ENCODE measurements at regions not wholly inside any gene's neighbourhood (a gene's known extent, or its start where the extent isn't known, plus 50 kb on each side); places are given as distances from the start of the nearest gene placed in this dataset.
"Not testable (repeated sequence)": the region's sequence is repeated elsewhere in the genome, so short reads cannot be mapped to it uniquely, and the experiment has no call there.

- no peak for DNase-seq
Observed at GRCh38 chr13:33561627-33562026, 256.3 kb upstream of the RFC3 start.

GRCh38 chr13:33571618-33572017, 246.3 kb upstream of the RFC3 start:
- DNase-seq, result no peak

DNA sequence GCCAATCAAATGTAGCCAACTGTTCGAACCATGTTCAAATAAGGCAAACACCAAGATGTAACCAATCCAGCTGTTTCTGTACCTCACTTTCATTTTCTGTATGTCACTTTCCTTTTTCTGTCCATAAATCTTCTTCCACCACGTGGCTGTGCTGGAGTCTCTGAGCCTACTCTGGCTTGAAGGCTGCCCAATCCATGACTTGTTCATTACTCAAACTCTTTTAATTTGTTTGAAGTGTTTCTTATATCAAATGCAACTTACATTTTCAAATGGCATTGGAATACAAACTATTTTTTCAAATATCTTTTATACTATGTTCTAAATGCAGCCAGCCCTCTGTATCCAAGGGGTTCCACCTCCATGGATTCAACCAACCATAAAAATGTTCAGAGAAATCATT, 245.6 kb upstream of the RFC3 start:
- DNase-seq, result not testable (repeated sequence)

DNA sequence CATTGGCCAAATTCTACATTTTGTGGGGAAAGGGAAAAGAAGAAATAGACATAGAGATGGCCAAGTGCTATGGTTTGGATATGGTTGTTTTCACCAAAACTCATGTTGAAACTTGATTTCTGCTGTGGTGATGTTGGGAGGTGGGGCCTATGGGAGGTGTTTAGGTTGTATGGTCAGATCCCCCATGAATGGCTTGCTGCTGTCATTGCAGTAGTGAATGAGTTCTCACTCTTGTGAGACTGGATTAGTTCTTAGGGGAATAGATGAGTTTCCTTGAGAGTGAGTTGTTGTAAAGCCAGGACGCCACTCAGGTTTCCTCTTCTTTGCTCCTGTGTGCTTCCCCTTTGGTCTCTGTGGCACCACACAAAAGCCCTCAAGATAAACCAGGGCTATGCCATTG, 242.6 kb upstream of the RFC3 start:
- DNase-seq, result no peak

- DNase-seq, result no peak
Observed at GRCh38 chr13:33577007-33577406, 240.9 kb upstream of the RFC3 start.

- DNase-seq, result no peak
Observed at GRCh38 chr13:33578786-33579185, 239.2 kb upstream of the RFC3 start.

DNA sequence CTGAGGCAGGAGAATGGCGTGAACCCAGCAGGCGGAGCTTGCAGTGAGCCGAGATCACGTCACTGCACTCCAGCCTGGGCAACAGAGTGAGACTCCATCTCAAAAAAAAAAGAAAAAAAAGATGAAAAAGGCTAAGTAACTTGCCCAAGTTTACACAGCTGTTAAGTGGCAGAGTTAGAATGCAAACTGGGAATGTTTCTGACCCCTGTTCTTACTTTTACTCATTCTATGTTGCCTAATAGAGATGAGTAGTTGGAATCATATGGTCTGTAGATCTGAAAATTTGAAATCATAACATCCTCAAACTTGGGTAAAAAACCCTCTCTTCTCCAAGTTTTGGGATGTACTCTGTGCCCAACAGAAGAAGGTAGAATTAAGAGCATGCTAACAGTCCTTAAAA, 235.8 kb upstream of the RFC3 start:
- DNase-seq, result no peak

GRCh38 chr13:33583398-33583797, 234.6 kb upstream of the RFC3 start:
- no peak for DNase-seq

DNA sequence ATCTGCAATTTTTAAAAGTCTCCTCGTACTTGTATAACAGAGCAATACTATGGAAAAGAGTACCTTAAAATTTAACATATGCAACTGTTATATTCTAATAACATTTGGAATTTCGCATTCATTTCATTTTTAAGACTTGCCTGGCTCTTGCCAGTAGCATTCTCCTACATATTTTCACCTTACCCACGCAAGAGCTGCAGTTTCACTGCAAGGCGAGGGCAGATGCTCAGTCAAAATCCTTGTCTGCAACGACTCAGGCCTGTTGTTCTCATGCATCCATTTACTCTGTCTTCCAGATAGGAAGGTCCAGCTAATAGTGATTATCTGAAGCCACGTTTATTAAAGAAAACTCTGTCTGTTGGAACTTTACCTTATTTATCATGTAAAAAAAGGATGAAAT, 227.0 kb upstream of the RFC3 start:
- no peak for DNase-seq

DNA sequence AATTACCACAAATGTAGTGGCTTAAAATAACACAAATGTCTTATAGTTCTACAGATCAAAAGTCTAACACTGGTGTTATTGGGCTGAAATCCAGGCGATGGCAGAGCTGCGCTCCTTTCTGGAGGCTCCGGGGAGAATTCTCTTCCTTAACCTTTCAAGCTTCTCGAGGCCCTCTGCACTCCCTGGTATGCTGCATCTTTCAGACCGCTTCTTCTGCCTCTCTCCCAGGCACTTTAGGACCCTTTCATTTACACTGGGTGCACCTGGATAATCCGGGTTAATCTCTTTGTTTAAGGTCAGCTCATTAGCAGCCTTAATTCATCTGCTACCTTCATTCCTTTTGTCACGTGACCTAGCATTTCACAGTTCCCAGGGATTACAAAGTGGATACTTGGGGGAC, 211.3 kb upstream of the RFC3 start:
- no peak for DNase-seq

- no peak for DNase-seq
Observed at GRCh38 chr13:33610438-33611120, 207.4 kb upstream of the RFC3 start.

GRCh38 chr13:33611121-33611805, 206.7 kb upstream of the RFC3 start:
- DNase-seq, result no peak

GRCh38 chr13:33612641-33613638, 205.0 kb upstream of the RFC3 start:
- no peak for DNase-seq

GRCh38 chr13:33615436-33615835, 202.5 kb upstream of the RFC3 start:
- DNase-seq, result no peak

GRCh38 chr13:33616130-33616529, 201.8 kb upstream of the RFC3 start:
- DNase-seq, result no peak

DNA sequence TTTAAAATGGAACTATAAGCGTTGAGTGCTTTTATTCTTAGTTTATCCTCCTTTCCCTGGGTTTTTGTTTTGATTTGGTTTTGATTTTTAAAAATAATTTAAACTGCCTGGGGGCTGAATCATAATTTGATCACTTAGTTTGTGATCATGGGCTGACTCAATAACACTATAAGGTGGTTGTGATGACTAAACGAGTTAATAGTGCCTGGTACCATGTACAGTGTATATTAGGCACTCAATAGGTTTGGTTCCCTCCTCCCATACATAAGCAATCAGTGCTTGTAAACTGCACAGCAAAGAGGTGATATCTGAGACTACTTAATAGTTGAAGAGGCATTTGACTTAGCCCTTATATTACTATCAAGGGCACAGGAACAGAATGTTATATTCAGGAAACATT, 200.9 kb upstream of the RFC3 start:
- DNase-seq, result no peak

DNA sequence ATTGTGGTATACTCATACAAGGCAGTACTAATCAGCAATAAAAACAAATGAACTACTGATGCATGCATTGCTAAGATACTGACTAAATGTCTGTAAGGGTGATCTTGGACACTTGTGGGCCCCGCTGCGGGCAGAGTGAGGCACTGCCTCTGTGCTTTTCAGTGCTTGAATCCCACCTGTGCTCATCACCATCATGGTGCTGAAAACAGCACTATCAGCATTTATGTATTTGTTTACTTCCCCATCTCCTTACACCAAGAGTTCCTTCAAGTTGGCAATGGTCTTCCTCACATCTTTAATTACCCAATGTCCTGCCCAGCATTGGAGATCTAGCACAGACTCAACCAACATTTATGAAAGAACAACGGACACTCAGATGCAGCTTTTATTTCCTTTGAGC, 193.7 kb upstream of the RFC3 start:
- DNase-seq, result no peak

DNA sequence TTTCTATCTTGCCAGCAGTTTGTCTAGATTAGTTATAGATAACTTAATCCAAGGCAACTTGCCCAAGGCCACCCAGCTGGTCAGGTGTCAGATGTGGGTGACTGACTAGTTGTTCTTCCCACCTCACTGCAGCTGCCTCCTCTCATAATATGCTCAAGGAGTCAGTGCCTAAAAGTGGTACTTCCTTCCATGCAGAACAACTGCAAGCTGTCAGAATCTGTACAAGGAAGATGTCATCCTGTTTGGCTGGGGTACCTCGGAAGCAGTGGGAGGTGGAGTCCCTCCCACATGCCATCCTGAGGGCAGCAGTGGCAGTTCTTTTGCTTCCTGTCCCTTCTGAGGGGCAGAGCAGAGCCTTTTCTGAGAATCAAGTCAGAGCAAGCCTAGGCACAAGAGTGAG, 193.2 kb upstream of the RFC3 start:
- no peak for DNase-seq

DNA sequence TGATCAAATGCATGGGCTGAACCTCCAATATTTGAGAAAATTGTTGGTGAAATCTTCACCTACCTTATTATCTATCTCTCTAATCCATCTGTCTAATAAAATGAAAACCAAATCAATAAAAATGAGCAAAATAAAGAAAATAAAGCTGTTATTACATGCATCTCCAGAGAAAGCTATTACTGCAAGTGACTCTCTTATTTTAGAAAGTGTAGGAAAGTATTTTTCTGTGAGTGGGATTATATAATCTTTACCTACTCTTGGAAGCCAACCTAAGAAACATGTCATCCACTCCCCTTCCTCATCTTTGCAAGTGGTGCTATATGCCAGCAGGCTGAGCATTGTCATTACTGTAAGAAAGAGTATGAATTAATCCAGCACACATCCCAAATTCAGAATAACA, 191.5 kb upstream of the RFC3 start:
- DNase-seq, result no peak

GRCh38 chr13:33628662-33629061, 189.3 kb upstream of the RFC3 start:
- DNase-seq, result no peak

- DNase-seq, result no peak
Observed at GRCh38 chr13:33629605-33630360, 188.2 kb upstream of the RFC3 start.

DNA sequence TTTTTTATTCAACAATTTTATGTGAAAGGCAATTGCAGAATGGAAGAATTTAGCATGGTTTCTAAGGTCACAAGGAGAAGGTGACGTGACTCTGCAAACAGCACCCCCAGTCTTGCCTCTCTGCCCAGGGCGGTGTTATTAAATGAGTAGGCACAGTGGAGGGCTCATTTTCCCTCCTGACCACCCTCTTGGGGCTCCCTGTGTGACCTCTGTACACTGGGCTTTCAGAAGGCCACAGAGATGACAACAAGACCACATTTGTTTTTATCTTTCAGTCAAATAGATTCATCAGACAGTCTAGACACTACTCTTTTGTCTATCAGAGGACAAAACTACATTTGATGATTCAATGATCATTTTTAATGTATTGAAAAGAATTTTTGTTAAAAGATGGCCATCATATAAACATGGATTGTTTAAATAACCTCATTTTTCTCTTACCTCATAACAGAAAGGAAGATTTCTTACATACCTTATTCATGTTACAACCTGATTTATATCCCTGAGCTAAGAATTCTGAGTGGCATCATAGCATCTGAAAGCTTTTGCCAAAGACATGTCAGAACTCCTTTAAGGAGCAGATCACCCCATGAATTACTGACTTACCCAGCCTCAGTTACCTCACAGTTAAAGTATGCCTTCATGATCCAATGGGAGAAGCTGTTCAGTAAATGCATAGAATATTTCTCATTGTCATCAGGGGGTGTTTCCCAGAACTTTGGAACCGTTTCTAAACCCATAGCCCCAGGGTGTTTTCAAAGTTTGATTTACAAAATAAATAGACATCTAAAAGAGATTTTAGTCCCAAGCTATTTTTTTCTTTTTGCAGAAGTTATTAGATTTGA, 184.0 kb upstream of the RFC3 start:
- no peak for DNase-seq

Data from SIG-M5 (cell line).